ENCODE measurements at regions not wholly inside any gene's neighbourhood (a gene's known extent, or its start where the extent isn't known, plus 50 kb on each side); places are given as distances from the start of the nearest gene placed in this dataset.

GRCh38 chr10:110421512-110422138, 76.1 kb upstream of the DUSP5 start:
- TF ChIP-seq GATA3 (IDR thresholded peaks at IDR 0.05; ENCODE audit: low read depth, low read length) (no peak), GATA2 (IDR thresholded peaks at IDR 0.05; ENCODE audit: low read depth, low read length) (no peak)

- no peak for TF ChIP-seq GATA2 (IDR thresholded peaks at IDR 0.05; ENCODE audit: low read depth, low read length)
- TF ChIP-seq GATA3 (IDR thresholded peaks at IDR 0.05; ENCODE audit: low read depth, low read length) = no peak
These were observed 75.2 kb upstream of the DUSP5 start for GRCh38 chr10:110422548-110422947.

- TF ChIP-seq GATA2 (IDR thresholded peaks at IDR 0.05; ENCODE audit: low read depth, low read length) (no peak), GATA3 (IDR thresholded peaks at IDR 0.05; ENCODE audit: low read depth, low read length) (no peak)
These were observed 74.1 kb upstream of the DUSP5 start for GRCh38 chr10:110423650-110424049.

- TF ChIP-seq GATA2 (IDR thresholded peaks at IDR 0.05; ENCODE audit: low read depth, low read length) (no peak), GATA3 (IDR thresholded peaks at IDR 0.05; ENCODE audit: low read depth, low read length) (no peak)
These were observed 71.9 kb upstream of the DUSP5 start for GRCh38 chr10:110425684-110426293.

DNA sequence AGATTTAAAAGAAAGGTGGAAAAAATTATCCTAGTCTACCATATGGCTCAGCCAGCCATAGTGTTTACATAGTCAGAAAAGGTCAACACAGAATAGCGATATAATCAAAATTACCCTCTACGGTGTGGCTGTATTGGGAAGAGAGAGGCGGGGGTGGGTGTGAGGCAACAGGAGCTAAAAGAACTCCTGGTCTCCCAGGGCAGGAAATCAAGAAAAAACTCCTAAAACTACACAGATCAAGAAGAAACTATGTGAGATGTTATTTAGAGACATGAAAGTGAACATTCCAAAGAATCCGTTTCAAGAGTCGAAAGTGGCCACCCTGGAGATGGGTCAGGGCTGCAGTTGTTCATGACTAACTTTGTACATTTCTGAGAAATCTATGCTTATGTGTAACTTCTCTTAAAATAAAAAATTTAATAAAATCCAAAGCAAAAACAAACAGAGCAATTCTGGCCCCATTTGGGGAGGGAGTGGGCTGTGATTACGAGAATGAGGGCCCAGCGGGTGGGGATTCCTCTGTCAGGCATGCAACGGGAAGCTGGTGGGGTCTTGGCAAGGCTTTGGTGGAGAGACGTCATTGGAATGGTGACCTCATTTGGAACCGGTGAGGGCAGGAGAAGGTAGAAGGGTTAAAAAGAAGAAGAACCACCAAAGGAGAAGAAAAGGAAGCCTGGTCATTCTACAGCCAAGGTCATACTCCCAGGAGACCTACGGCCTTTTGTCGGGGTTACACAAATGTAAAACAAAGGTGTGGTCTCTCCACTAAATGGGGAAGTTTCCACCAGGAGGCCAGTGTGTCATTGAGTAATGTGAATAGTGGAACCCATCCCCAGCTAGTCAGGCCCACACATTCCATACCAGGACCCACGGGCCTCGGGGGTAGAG, 71.2 kb upstream of the DUSP5 start:
- TF ChIP-seq GATA3 (IDR thresholded peaks at IDR 0.05; ENCODE audit: low read depth, low read length) (no peak), GATA2 (IDR thresholded peaks at IDR 0.05; ENCODE audit: low read depth, low read length) (no peak)

DNA sequence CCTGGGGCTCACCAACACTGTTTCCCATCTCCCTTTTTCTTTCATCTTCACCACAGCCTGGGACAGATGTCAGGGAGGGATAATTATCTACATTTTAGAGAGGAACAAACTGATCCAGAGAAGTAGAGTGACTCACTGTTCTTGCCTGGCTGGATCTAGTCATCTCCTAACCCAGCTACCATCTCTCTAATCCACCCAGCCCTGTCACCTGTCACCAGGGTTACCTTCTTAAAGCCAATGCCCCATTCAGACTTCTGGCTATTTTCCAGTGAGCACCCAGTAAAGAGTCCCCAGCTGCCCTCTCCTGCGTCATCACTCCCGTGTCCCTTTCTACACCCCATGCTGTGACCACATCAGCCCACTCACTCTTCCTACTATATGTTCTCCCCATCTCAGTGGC, 68.4 kb upstream of the DUSP5 start:
- no peak for TF ChIP-seq GATA2 (IDR thresholded peaks at IDR 0.05; ENCODE audit: low read depth, low read length)
- no peak for TF ChIP-seq GATA3 (IDR thresholded peaks at IDR 0.05; ENCODE audit: low read depth, low read length)

- TF ChIP-seq GATA2 (IDR thresholded peaks at IDR 0.05; ENCODE audit: low read depth, low read length) (no peak), GATA3 (IDR thresholded peaks at IDR 0.05; ENCODE audit: low read depth, low read length) (no peak)
These were observed 67.1 kb upstream of the DUSP5 start for GRCh38 chr10:110430340-110431273.

- TF ChIP-seq GATA2 (IDR thresholded peaks at IDR 0.05; ENCODE audit: low read depth, low read length) = no peak
- TF ChIP-seq GATA3 (IDR thresholded peaks at IDR 0.05; ENCODE audit: low read depth, low read length) = no peak
These were observed 66.0 kb upstream of the DUSP5 start for GRCh38 chr10:110431659-110432058.

- TF ChIP-seq GATA3 (IDR thresholded peaks at IDR 0.05; ENCODE audit: low read depth, low read length) (no peak), GATA2 (IDR thresholded peaks at IDR 0.05; ENCODE audit: low read depth, low read length) (no peak)
These were observed 65.6 kb upstream of the DUSP5 start for GRCh38 chr10:110432084-110432483.

DNA sequence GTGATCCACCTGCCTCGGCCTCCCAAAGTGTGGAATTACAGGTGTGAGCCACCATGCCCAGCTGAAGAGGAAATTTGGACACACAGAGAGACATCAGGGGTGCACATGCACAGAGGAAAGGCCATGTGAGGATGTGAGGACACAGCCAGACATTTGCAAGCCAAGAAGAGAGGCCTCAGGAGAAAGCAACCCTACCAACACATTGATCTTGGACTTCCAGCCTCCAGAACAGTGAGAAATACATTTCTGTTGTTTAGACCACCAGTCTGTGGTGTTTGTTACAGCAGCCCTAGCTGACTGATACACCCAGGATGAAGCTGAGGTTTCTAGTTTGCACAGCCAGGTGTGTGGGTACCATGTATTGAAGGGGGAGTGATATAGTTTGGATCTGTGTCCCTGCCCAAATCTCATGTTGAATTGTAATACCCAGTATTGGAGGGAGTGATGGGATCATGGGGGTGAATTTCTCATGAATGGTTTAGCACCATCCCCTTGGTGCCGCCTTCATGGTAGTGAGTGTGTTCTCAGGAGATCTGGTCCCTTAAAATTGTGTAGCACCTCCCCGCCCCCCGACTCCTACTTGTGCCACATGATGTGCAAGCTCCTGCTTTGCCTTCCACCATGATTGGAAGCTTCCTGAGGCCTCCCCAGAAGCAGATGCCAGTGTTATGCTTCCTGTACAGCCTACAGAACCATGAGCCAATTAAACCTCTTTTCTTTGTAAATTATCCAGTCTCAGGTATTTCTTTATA, 64.7 kb upstream of the DUSP5 start:
- TF ChIP-seq GATA3 (IDR thresholded peaks at IDR 0.05; ENCODE audit: low read depth, low read length) = no peak

DNA sequence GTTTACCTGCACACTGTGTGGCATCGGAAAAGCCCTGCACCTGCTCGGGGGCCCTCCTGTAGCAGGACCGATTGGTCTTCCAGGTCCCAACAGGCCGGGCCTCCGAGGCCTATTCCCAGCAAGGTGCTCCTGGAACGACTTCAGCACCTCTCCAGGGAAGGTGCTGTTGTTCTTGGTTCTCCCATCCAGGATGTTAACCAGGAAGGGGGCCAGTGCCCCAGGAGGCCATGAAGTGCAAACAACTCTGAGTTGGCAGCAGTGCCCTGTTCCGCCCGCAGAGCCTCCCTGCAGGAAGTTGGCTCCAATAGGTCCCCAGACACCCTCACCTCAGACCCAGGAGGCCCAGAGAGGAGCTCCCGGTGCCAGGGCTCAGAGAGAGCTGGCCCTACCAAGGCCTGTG, 64.0 kb upstream of the DUSP5 start:
- TF ChIP-seq GATA2 (IDR thresholded peaks at IDR 0.05; ENCODE audit: low read depth, low read length) (no peak), GATA3 (IDR thresholded peaks at IDR 0.05; ENCODE audit: low read depth, low read length) (no peak)

GRCh38 chr10:110434489-110435096, 63.1 kb upstream of the DUSP5 start:
- no peak for TF ChIP-seq GATA3 (IDR thresholded peaks at IDR 0.05; ENCODE audit: low read depth, low read length)
